GM23338 (cell line): ENCODE measurements at regions not wholly inside any gene's neighbourhood (a gene's known extent, or its start where the extent isn't known, plus 50 kb on each side); places are given as distances from the start of the nearest gene placed in this dataset.

Source experiments
- ATAC-seq: fragments of 200-7000 bp; cut with Tn5 transposase; 3 replicates; pipeline ENCODE4 v1.9.1; 2020
- DNase-seq: peaks from one replicate; pipeline ENCODE4 v3.0.0-alpha.2; 2015; ENCODE audit warnings: low spot score
- H2AFZ ChIP-seq: fragments of 200-600 bp; sonication (generic); 2 replicates; pipeline ENCODE4 v1.8.0; 2016; ENCODE audit warnings: antibody characterized with exemption, mild to moderate bottlenecking, moderate library complexity
- H3F3A ChIP-seq: fragments of 200-600 bp; sonication (generic); replicated peaks from 2 replicates; pipeline ENCODE4 v1.8.0; 2017; ENCODE audit warnings: antibody characterized with exemption, mixed run types, low read depth
- H3K27ac ChIP-seq: fragments of 200-600 bp; sonication (generic); 2 replicates; pipeline ENCODE4 v1.6.1; 2016; ENCODE audit warnings: low read depth
- H3K27me3 ChIP-seq: fragments of 200-600 bp; sonication (generic); 2 replicates; pipeline ENCODE4 v1.8.0; 2016; ENCODE audit warnings: mild to moderate bottlenecking, mixed run types, moderate library complexity; ENCODE audit not compliant: insufficient read depth
- H3K36me3 ChIP-seq: fragments of 200-600 bp; sonication (generic); 2 replicates; pipeline ENCODE4 v1.8.0; 2016; ENCODE audit warnings: mild to moderate bottlenecking; ENCODE audit not compliant: insufficient read depth
- H3K4me1 ChIP-seq: fragments of 200-600 bp; sonication (generic); 2 replicates; pipeline ENCODE4 v1.8.0; 2016; ENCODE audit warnings: mild to moderate bottlenecking, moderate library complexity; ENCODE audit not compliant: insufficient read depth
- H3K4me2 ChIP-seq: fragments of 200-600 bp; sonication (generic); 2 replicates; pipeline ENCODE4 v1.7.1; 2017; ENCODE audit warnings: mixed run types
- H3K4me3 ChIP-seq: fragments of 200-600 bp; sonication (generic); 2 replicates; pipeline ENCODE4 v1.6.1; 2016; ENCODE audit warnings: mixed run types
- H3K79me2 ChIP-seq: fragments of 200-600 bp; sonication (generic); replicated peaks from 2 replicates; pipeline ENCODE4 v1.8.0; 2017; ENCODE audit warnings: mild to moderate bottlenecking; ENCODE audit not compliant: insufficient read depth
- H3K9me2 ChIP-seq: fragments of 200-600 bp; sonication (generic); 2 replicates; pipeline ENCODE4 v1.8.0; 2017; ENCODE audit not compliant: insufficient read depth
- H4K20me1 ChIP-seq: fragments of 200-600 bp; sonication (generic); replicated peaks from 2 replicates; pipeline ENCODE4 v1.8.0; 2017; ENCODE audit warnings: mild to moderate bottlenecking; ENCODE audit not compliant: insufficient read depth
- H3K27ac Mint-ChIP-seq: 2 replicates; pipeline ENCODE4 v1.8.0; 2020; ENCODE audit warnings: inconsistent platforms, mild to moderate bottlenecking, moderate library complexity, mixed read lengths
- H3K27me3 Mint-ChIP-seq: 3 replicates; pipeline ENCODE4 v1.8.0; 2022; ENCODE audit warnings: low read depth, mild to moderate bottlenecking, moderate library complexity, mixed read lengths, inconsistent platforms; ENCODE audit not compliant: insufficient read depth, poor library complexity
- H3K36me3 Mint-ChIP-seq: 3 replicates; pipeline ENCODE4 v1.8.0; 2021; ENCODE audit warnings: low read depth, mild to moderate bottlenecking, inconsistent platforms, moderate library complexity, mixed read lengths
- H3K4me1 Mint-ChIP-seq: 3 replicates; pipeline ENCODE4 v1.8.0; 2020; ENCODE audit warnings: mild to moderate bottlenecking, inconsistent platforms, mixed read lengths
- H3K4me3 Mint-ChIP-seq: 3 replicates; pipeline ENCODE4 v1.8.0; 2021; ENCODE audit warnings: moderate library complexity, mild to moderate bottlenecking, inconsistent platforms, mixed read lengths
- H3K9me3 Mint-ChIP-seq: 3 replicates; pipeline ENCODE4 v1.8.0; 2020; ENCODE audit warnings: moderate library complexity, mild to moderate bottlenecking, inconsistent platforms, mixed read lengths
- CREB1 ChIP-seq: fragments of 250-450 bp; sonication (Bioruptor Pico); IDR thresholded peaks from 2 replicates; pipeline ENCODE4 v1.5.0; 2020; ENCODE audit warnings: low read depth, mild to moderate bottlenecking, moderate library complexity
- EZH2 ChIP-seq: fragments of 200-600 bp; sonication (generic); IDR thresholded peaks from one replicate; pipeline ENCODE4 v1.8.0; 2017; ENCODE audit warnings: antibody characterized with exemption, mild to moderate bottlenecking, low read depth; ENCODE audit not compliant: unreplicated experiment
- EZH2phosphoT487 ChIP-seq: fragments of 200-600 bp; sonication (generic); IDR thresholded peaks from one replicate; pipeline ENCODE4 v1.8.1; 2018; ENCODE audit warnings: antibody characterized with exemption; ENCODE audit not compliant: unreplicated experiment
- JUNB ChIP-seq: IDR thresholded peaks from one replicate; pipeline ENCODE4 v1.6.1; 2016; ENCODE audit warnings: antibody characterized with exemption; ENCODE audit not compliant: unreplicated experiment
- NANOG ChIP-seq: IDR thresholded peaks from 2 replicates; pipeline ENCODE4 v1.6.1; 2016; ENCODE audit warnings: antibody characterized with exemption, borderline replicate concordance
- POLR2AphosphoS5 ChIP-seq: IDR thresholded peaks from 2 replicates; pipeline ENCODE4 v1.6.1; 2016; ENCODE audit warnings: antibody characterized with exemption, low read depth
- STAT1 ChIP-seq: IDR thresholded peaks from one replicate; pipeline ENCODE4 v1.6.1; 2016; ENCODE audit warnings: antibody characterized with exemption; ENCODE audit not compliant: unreplicated experiment
- ZNF114 ChIP-seq: fragments of 250-450 bp; sonication (Bioruptor Pico); IDR thresholded peaks from 2 replicates; pipeline ENCODE4 v1.5.0; 2020; ENCODE audit warnings: mild to moderate bottlenecking, moderate library complexity
- ZNF331 ChIP-seq: fragments of 250-450 bp; sonication (Bioruptor Pico); IDR thresholded peaks from 2 replicates; pipeline ENCODE4 v1.5.0; 2020; ENCODE audit warnings: low read depth, mild to moderate bottlenecking, moderate library complexity
- TF ChIP-seq, protein P1 (sequence below): fragments of 250-450 bp; sonication (Bioruptor Pico); IDR thresholded peaks from 2 replicates; pipeline ENCODE4 v1.5.0; 2020; ENCODE audit warnings: mild to moderate bottlenecking, moderate library complexity
- TF ChIP-seq, protein P2 (sequence below): IDR thresholded peaks from one replicate; pipeline ENCODE4 v1.6.1; 2018; ENCODE audit warnings: antibody characterized with exemption; ENCODE audit not compliant: unreplicated experiment
- TF ChIP-seq, protein P3 (sequence below): IDR thresholded peaks from 2 replicates; pipeline ENCODE4 v1.6.1; 2016; ENCODE audit warnings: antibody characterized with exemption
- TF ChIP-seq, protein P4 (sequence below), 2 experiments: fragments of 200-600 bp in 1 of 2; sonication (generic) in 1 of 2; conservative IDR thresholded peaks; 2 replicates each; pipeline versions ENCODE4 v1.5.1 to v1.6.1; 2016 to 2017; ENCODE audit warnings: antibody characterized with exemption in 2 of 2, low read depth in 2 of 2, mild to moderate bottlenecking in 2 of 2, moderate library complexity in 1 of 2

DNA sequence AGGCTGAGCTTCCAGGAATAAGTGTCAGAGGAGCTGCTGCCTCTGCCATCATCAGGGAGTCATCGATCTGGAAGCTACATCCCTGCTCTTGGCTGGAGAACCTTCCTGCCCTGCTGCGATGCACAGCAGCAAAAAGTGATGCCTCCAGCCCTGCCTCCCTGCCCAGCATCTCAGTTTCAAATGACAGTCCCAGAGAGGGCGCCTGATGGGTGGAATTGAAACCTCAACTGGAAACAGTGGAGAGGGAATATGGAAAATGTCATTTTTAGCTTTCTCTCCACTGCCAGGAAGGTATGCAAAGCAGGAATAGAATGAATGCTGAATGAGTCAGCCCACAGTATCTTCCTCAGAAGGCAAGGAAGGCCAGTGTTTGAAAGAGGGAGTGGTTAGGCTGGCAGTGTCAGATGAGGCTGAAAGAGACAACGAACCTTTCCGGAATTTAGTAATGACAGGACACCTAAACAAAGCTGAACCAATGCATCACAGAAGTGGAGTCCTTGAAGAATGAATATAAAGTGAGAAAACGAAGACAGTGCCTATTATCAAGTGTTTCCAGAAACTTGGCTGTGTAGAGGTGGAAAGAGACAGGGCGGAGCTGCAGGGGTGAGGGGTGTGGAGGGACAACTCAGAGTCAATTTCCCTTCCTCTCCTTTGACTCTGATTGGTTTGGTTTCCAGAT, 153.9 kb upstream of the NDUFV2 start:
- H3K4me1 Mint-ChIP-seq: peaks cover 37% of the 10 kb centered on the region
- H3K9me3 Mint-ChIP-seq: peaks cover 14% of the 10 kb centered on the region
- H2AFZ ChIP-seq: peak overlapping the region; percentile 56; the same call in 1 of the 2 replicates
- no peaks in the 10 kb centered on the region for H4K20me1 ChIP-seq
- H3K36me3 ChIP-seq: 0 out of 2 replicates have a peak, but pooled peaks cover 3% of the 10 kb centered on the region
- H3F3A ChIP-seq: 0 out of 2 replicates have a peak, but pooled peaks cover 3% of the 10 kb centered on the region
- H3K4me1 ChIP-seq: peaks cover 30% of the 10 kb centered on the region
- 0 out of 2 replicates have a peak overlapping the region, but pooled peaks have one; percentile 1 for H3K4me2 ChIP-seq
- H3K27me3 ChIP-seq: no peaks in the 10 kb centered on the region
- TF ChIP-seq, protein P1, sequence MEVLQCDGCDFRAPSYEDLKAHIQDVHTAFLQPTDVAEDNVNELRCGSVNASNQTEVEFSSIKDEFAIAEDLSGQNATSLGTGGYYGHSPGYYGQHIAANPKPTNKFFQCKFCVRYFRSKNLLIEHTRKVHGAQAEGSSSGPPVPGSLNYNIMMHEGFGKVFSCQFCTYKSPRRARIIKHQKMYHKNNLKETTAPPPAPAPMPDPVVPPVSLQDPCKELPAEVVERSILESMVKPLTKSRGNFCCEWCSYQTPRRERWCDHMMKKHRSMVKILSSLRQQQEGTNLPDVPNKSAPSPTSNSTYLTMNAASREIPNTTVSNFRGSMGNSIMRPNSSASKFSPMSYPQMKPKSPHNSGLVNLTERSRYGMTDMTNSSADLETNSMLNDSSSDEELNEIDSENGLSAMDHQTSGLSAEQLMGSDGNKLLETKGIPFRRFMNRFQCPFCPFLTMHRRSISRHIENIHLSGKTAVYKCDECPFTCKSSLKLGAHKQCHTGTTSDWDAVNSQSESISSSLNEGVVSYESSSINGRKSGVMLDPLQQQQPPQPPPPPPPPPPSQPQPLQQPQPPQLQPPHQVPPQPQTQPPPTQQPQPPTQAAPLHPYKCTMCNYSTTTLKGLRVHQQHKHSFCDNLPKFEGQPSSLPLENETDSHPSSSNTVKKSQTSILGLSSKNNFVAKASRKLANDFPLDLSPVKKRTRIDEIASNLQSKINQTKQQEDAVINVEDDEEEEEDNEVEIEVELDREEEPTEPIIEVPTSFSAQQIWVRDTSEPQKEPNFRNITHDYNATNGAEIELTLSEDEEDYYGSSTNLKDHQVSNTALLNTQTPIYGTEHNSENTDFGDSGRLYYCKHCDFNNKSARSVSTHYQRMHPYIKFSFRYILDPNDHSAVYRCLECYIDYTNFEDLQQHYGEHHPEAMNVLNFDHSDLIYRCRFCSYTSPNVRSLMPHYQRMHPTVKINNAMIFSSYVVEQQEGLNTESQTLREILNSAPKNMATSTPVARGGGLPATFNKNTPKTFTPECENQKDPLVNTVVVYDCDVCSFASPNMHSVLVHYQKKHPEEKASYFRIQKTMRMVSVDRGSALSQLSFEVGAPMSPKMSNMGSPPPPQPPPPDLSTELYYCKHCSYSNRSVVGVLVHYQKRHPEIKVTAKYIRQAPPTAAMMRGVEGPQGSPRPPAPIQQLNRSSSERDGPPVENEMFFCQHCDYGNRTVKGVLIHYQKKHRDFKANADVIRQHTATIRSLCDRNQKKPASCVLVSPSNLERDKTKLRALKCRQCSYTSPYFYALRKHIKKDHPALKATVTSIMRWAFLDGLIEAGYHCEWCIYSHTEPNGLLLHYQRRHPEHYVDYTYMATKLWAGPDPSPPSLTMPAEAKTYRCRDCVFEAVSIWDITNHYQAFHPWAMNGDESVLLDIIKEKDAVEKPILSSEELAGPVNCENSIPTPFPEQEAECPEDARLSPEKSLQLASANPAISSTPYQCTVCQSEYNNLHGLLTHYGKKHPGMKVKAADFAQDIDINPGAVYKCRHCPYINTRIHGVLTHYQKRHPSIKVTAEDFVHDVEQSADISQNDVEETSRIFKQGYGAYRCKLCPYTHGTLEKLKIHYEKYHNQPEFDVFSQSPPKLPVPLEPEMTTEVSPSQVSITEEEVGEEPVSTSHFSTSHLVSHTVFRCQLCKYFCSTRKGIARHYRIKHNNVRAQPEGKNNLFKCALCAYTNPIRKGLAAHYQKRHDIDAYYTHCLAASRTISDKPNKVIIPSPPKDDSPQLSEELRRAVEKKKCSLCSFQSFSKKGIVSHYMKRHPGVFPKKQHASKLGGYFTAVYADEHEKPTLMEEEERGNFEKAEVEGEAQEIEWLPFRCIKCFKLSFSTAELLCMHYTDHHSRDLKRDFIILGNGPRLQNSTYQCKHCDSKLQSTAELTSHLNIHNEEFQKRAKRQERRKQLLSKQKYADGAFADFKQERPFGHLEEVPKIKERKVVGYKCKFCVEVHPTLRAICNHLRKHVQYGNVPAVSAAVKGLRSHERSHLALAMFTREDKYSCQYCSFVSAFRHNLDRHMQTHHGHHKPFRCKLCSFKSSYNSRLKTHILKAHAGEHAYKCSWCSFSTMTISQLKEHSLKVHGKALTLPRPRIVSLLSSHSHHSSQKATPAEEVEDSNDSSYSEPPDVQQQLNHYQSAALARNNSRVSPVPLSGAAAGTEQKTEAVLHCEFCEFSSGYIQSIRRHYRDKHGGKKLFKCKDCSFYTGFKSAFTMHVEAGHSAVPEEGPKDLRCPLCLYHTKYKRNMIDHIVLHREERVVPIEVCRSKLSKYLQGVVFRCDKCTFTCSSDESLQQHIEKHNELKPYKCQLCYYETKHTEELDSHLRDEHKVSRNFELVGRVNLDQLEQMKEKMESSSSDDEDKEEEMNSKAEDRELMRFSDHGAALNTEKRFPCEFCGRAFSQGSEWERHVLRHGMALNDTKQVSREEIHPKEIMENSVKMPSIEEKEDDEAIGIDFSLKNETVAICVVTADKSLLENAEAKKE: no peak
- TF ChIP-seq NANOG (no peak), ZNF114 (CRISPR knock-in tag) (no peak), JUNB (no peak), EZH2 (no peak), ZNF331 (no peak), CREB1 (CRISPR knock-in tag) (no peak), STAT1 (no peak), POLR2AphosphoS5 (no peak), EZH2phosphoT487 (no peak)
- TF ChIP-seq, protein P2, sequence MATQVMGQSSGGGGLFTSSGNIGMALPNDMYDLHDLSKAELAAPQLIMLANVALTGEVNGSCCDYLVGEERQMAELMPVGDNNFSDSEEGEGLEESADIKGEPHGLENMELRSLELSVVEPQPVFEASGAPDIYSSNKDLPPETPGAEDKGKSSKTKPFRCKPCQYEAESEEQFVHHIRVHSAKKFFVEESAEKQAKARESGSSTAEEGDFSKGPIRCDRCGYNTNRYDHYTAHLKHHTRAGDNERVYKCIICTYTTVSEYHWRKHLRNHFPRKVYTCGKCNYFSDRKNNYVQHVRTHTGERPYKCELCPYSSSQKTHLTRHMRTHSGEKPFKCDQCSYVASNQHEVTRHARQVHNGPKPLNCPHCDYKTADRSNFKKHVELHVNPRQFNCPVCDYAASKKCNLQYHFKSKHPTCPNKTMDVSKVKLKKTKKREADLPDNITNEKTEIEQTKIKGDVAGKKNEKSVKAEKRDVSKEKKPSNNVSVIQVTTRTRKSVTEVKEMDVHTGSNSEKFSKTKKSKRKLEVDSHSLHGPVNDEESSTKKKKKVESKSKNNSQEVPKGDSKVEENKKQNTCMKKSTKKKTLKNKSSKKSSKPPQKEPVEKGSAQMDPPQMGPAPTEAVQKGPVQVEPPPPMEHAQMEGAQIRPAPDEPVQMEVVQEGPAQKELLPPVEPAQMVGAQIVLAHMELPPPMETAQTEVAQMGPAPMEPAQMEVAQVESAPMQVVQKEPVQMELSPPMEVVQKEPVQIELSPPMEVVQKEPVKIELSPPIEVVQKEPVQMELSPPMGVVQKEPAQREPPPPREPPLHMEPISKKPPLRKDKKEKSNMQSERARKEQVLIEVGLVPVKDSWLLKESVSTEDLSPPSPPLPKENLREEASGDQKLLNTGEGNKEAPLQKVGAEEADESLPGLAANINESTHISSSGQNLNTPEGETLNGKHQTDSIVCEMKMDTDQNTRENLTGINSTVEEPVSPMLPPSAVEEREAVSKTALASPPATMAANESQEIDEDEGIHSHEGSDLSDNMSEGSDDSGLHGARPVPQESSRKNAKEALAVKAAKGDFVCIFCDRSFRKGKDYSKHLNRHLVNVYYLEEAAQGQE: no peak
- TF ChIP-seq, protein P3, sequence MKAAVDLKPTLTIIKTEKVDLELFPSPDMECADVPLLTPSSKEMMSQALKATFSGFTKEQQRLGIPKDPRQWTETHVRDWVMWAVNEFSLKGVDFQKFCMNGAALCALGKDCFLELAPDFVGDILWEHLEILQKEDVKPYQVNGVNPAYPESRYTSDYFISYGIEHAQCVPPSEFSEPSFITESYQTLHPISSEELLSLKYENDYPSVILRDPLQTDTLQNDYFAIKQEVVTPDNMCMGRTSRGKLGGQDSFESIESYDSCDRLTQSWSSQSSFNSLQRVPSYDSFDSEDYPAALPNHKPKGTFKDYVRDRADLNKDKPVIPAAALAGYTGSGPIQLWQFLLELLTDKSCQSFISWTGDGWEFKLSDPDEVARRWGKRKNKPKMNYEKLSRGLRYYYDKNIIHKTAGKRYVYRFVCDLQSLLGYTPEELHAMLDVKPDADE: no peak
- TF ChIP-seq, protein P4, sequence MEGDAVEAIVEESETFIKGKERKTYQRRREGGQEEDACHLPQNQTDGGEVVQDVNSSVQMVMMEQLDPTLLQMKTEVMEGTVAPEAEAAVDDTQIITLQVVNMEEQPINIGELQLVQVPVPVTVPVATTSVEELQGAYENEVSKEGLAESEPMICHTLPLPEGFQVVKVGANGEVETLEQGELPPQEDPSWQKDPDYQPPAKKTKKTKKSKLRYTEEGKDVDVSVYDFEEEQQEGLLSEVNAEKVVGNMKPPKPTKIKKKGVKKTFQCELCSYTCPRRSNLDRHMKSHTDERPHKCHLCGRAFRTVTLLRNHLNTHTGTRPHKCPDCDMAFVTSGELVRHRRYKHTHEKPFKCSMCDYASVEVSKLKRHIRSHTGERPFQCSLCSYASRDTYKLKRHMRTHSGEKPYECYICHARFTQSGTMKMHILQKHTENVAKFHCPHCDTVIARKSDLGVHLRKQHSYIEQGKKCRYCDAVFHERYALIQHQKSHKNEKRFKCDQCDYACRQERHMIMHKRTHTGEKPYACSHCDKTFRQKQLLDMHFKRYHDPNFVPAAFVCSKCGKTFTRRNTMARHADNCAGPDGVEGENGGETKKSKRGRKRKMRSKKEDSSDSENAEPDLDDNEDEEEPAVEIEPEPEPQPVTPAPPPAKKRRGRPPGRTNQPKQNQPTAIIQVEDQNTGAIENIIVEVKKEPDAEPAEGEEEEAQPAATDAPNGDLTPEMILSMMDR (conservative IDR thresholded peaks at IDR 0.05; ENCODE audit: low read depth in 2 of 2): no peak
- peaks cover 10% of the 10 kb centered on the region for H3K27me3 Mint-ChIP-seq
- H3K4me3 ChIP-seq: no peak overlapping the region
- ATAC-seq: peak; percentile 47
- no peak overlapping the region; the same call in 1 of the 2 replicates for H3K27ac Mint-ChIP-seq
- no peak overlapping the region for H3K27ac ChIP-seq
- DNase-seq: no peak
- no peaks in the 10 kb centered on the region for H3K79me2 ChIP-seq
- H3K4me3 Mint-ChIP-seq: no peak overlapping the region; the same call in 2 of the 3 replicates
- no peaks in the 10 kb centered on the region for H3K9me2 ChIP-seq
- peaks cover 13% of the 10 kb centered on the region for H3K36me3 Mint-ChIP-seq
